ENCODE measurements at regions not wholly inside any gene's neighbourhood (a gene's known extent, or its start where the extent isn't known, plus 50 kb on each side); places are given as distances from the start of the nearest gene placed in this dataset.

- TF ChIP-seq, protein P1, sequence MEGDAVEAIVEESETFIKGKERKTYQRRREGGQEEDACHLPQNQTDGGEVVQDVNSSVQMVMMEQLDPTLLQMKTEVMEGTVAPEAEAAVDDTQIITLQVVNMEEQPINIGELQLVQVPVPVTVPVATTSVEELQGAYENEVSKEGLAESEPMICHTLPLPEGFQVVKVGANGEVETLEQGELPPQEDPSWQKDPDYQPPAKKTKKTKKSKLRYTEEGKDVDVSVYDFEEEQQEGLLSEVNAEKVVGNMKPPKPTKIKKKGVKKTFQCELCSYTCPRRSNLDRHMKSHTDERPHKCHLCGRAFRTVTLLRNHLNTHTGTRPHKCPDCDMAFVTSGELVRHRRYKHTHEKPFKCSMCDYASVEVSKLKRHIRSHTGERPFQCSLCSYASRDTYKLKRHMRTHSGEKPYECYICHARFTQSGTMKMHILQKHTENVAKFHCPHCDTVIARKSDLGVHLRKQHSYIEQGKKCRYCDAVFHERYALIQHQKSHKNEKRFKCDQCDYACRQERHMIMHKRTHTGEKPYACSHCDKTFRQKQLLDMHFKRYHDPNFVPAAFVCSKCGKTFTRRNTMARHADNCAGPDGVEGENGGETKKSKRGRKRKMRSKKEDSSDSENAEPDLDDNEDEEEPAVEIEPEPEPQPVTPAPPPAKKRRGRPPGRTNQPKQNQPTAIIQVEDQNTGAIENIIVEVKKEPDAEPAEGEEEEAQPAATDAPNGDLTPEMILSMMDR (conservative IDR thresholded peaks at IDR 0.05; ENCODE audit: low read length) = no peak
- no peak for TF ChIP-seq EZH2phosphoT487 (IDR thresholded peaks at IDR 0.05; ENCODE audit: borderline replicate concordance, low read depth, low read length)
These were observed 192.6 kb upstream of the ST6GAL2 start for GRCh38 chr2:107078584-107078983.
